HL-60 (cell line): ENCODE measurements at regions not wholly inside any gene's neighbourhood (a gene's known extent, or its start where the extent isn't known, plus 50 kb on each side); places are given as distances from the start of the nearest gene placed in this dataset.

Experiments used
- DNase-seq, 2 experiments: peaks; one replicate each; pipeline ENCODE4 v3.0.0-alpha.2; 2010 to 2020; ENCODE audit warnings: low read depth in 1 of 2, low spot score in 1 of 2
- H3K27ac ChIP-seq: fragments of 250-450 bp; sonication (Bioruptor Pico); replicated peaks from 2 replicates; pipeline ENCODE4 v1.5.1; 2020; ENCODE audit warnings: mild to moderate bottlenecking, moderate library complexity
- H3K27me3 ChIP-seq: fragments of 250-450 bp; sonication (Bioruptor Pico); 2 replicates; pipeline ENCODE4 v1.5.1; 2021; ENCODE audit warnings: mild to moderate bottlenecking, moderate library complexity; ENCODE audit not compliant: insufficient read depth, poor library complexity, severe bottlenecking
- H3K4me3 ChIP-seq: replicated peaks from 2 replicates; pipeline ENCODE4 v1.5.1; 2011; ENCODE audit warnings: mild to moderate bottlenecking, control low read depth, low read length; ENCODE audit not compliant: insufficient read depth
- CTCF ChIP-seq: IDR thresholded peaks from one replicate; pipeline ENCODE4 v1.5.1; 2011; ENCODE audit warnings: low read length, control low read depth, inconsistent platforms; ENCODE audit not compliant: insufficient read depth
- GABPA ChIP-seq: IDR thresholded peaks from 2 replicates; pipeline ENCODE4 v1.6.1; 2012; ENCODE audit warnings: low read depth
- POLR2AphosphoS5 ChIP-seq: IDR thresholded peaks from 2 replicates; pipeline ENCODE4 v1.6.1; 2012; ENCODE audit warnings: low read depth
- REST ChIP-seq: IDR thresholded peaks from 2 replicates; pipeline ENCODE4 v1.6.1; 2012; ENCODE audit warnings: low read depth; ENCODE audit not compliant: insufficient replicate concordance
- SPI1 ChIP-seq: IDR thresholded peaks from 2 replicates; pipeline ENCODE4 v1.6.1; 2012; ENCODE audit warnings: low read depth, mild to moderate bottlenecking, borderline replicate concordance

- Histone ChIP-seq H3K27ac (no peak overlapping the region), H3K27me3 (no peaks in the 10 kb centered on the region), H3K4me3 (no peak overlapping the region)
- no peak for TF ChIP-seq REST
- TF ChIP-seq CTCF = no peak
- TF ChIP-seq POLR2AphosphoS5 = no peak
- TF ChIP-seq GABPA = no peak
- no peak for TF ChIP-seq SPI1
- DNase-seq = no peak
These were observed 1711.5 kb upstream of the NUDT12 start for GRCh38 chr5:105274079-105274478.

- no peak for TF ChIP-seq GABPA
- no peak for TF ChIP-seq REST
- TF ChIP-seq POLR2AphosphoS5 = no peak
- no peak for TF ChIP-seq SPI1
- no peak for TF ChIP-seq CTCF
- H3K4me3 ChIP-seq = no peak overlapping the region
- no peak overlapping the region for H3K27ac ChIP-seq
- DNase-seq = no peak
- H3K27me3 ChIP-seq = no peaks in the 10 kb centered on the region
These were observed 1700.9 kb upstream of the NUDT12 start for GRCh38 chr5:105263515-105263914.

- no peak for TF ChIP-seq GABPA
- no peak for TF ChIP-seq REST
- no peak for TF ChIP-seq SPI1
- no peak for TF ChIP-seq CTCF
- no peak for TF ChIP-seq POLR2AphosphoS5
- H3K27me3 ChIP-seq = no peaks in the 10 kb centered on the region
- H3K27ac ChIP-seq = no peak overlapping the region
- no peak overlapping the region for H3K4me3 ChIP-seq
- DNase-seq = no peak
These were observed 1697.1 kb upstream of the NUDT12 start for GRCh38 chr5:105259581-105260217.
